GM23338 (cell line): ENCODE measurements at regions not wholly inside any gene's neighbourhood (a gene's known extent, or its start where the extent isn't known, plus 50 kb on each side); places are given as distances from the start of the nearest gene placed in this dataset.

Source experiments
- EZH2 ChIP-seq: fragments of 200-600 bp; sonication (generic); IDR thresholded peaks from one replicate; pipeline ENCODE4 v1.8.0; 2017; ENCODE audit warnings: antibody characterized with exemption, mild to moderate bottlenecking, low read depth; ENCODE audit not compliant: unreplicated experiment
- POLR2AphosphoS5 ChIP-seq: IDR thresholded peaks from 2 replicates; pipeline ENCODE4 v1.6.1; 2016; ENCODE audit warnings: antibody characterized with exemption, low read depth
- TF ChIP-seq, protein P1 (sequence below), 2 experiments: fragments of 200-600 bp in 1 of 2; sonication (generic) in 1 of 2; conservative IDR thresholded peaks; 2 replicates each; pipeline versions ENCODE4 v1.5.1 to v1.6.1; 2016 to 2017; ENCODE audit warnings: antibody characterized with exemption in 2 of 2, low read depth in 2 of 2, mild to moderate bottlenecking in 2 of 2, moderate library complexity in 1 of 2

GRCh38 chr12:89877136-89877535 lies 168.5 kb upstream of the ATP2B1 start:
- TF ChIP-seq, protein P1, sequence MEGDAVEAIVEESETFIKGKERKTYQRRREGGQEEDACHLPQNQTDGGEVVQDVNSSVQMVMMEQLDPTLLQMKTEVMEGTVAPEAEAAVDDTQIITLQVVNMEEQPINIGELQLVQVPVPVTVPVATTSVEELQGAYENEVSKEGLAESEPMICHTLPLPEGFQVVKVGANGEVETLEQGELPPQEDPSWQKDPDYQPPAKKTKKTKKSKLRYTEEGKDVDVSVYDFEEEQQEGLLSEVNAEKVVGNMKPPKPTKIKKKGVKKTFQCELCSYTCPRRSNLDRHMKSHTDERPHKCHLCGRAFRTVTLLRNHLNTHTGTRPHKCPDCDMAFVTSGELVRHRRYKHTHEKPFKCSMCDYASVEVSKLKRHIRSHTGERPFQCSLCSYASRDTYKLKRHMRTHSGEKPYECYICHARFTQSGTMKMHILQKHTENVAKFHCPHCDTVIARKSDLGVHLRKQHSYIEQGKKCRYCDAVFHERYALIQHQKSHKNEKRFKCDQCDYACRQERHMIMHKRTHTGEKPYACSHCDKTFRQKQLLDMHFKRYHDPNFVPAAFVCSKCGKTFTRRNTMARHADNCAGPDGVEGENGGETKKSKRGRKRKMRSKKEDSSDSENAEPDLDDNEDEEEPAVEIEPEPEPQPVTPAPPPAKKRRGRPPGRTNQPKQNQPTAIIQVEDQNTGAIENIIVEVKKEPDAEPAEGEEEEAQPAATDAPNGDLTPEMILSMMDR (conservative IDR thresholded peaks at IDR 0.05; ENCODE audit: low read depth in 2 of 2), result no peak
- TF ChIP-seq POLR2AphosphoS5, result no peak
- TF ChIP-seq EZH2, result no peak
